ENCODE measurements at regions not wholly inside any gene's neighbourhood (a gene's known extent, or its start where the extent isn't known, plus 50 kb on each side); places are given as distances from the start of the nearest gene placed in this dataset.

GRCh38 chr5:97762483-97762882 lies 579.4 kb upstream of the RIOK2 start:
- TF ChIP-seq POLR2A (IDR thresholded peaks at IDR 0.05), result no peak
- no peak for TF ChIP-seq CTCF (IDR thresholded peaks at IDR 0.05)

Measured in uterus (tissue), 2 donors.